Fibroblast of the aortic adventitia (primary cell): ENCODE measurements at regions not wholly inside any gene's neighbourhood (a gene's known extent, or its start where the extent isn't known, plus 50 kb on each side); places are given as distances from the start of the nearest gene placed in this dataset.

Experiments used
- DNase-seq: peaks from one replicate; pipeline ENCODE4 v3.0.0-alpha.2; 2010; ENCODE audit warnings: low read depth
- H3K4me3 ChIP-seq: 2 replicates; pipeline ENCODE4 v1.5.1; 2011; ENCODE audit warnings: low read depth, mild to moderate bottlenecking, control low read depth, low read length, moderate library complexity
- CTCF ChIP-seq: IDR thresholded peaks from 2 replicates; pipeline ENCODE4 v1.5.1; 2011; ENCODE audit warnings: mild to moderate bottlenecking, low read length, control low read depth, inconsistent platforms; ENCODE audit not compliant: insufficient read depth

GRCh38 chr1:163537809-163538208 is 216.1 kb downstream of the NUF2 start:
- no peak for TF ChIP-seq CTCF
- DNase-seq, result no peak
- no peak overlapping the region for H3K4me3 ChIP-seq

GRCh38 chr1:163538667-163539066 is 216.9 kb downstream of the NUF2 start:
- no peak overlapping the region for H3K4me3 ChIP-seq
- no peak for DNase-seq
- TF ChIP-seq CTCF, result no peak

- no peak for DNase-seq
- no peak overlapping the region for H3K4me3 ChIP-seq
- TF ChIP-seq CTCF, result no peak
Measured at GRCh38 chr1:163540727-163541126, 219.0 kb downstream of the NUF2 start.

GRCh38 chr1:163544441-163544840 is 222.7 kb downstream of the NUF2 start:
- DNase-seq, result no peak
- TF ChIP-seq CTCF, result no peak
- H3K4me3 ChIP-seq, result no peak overlapping the region

GRCh38 chr1:163558162-163558561 is 236.4 kb downstream of the NUF2 start:
- H3K4me3 ChIP-seq, result no peak overlapping the region
- no peak for DNase-seq
- TF ChIP-seq CTCF, result no peak

GRCh38 chr1:163561580-163562295 is 240.0 kb downstream of the NUF2 start:
- no peak overlapping the region for H3K4me3 ChIP-seq
- peak; percentile 53 for TF ChIP-seq CTCF
- peak; percentile 54 for DNase-seq

- no peak for DNase-seq
- no peak overlapping the region for H3K4me3 ChIP-seq
- no peak for TF ChIP-seq CTCF
Measured at GRCh38 chr1:163562355-163562754, 240.6 kb downstream of the NUF2 start.
